ENCODE measurements at regions not wholly inside any gene's neighbourhood (a gene's known extent, or its start where the extent isn't known, plus 50 kb on each side); places are given as distances from the start of the nearest gene placed in this dataset.

GRCh38 chr9:10957878-10958277, 345.1 kb upstream of the PTPRD start:
- no peaks in the 10 kb centered on the region for H3K36me3 ChIP-seq
- no peaks in the 10 kb centered on the region for H3K27me3 ChIP-seq
- H3K4me1 ChIP-seq = no peaks in the 10 kb centered on the region
- peaks cover 0 to 6% (median 0%) of the 10 kb centered on the region in 3 donors for H3K9me3 ChIP-seq
- no peak for ATAC-seq
- no peak overlapping the region for H3K27ac ChIP-seq
- TF ChIP-seq CTCF (IDR thresholded peaks at IDR 0.05) (no peak), POLR2AphosphoS5 (IDR thresholded peaks at IDR 0.05) (no peak), EP300 (IDR thresholded peaks at IDR 0.05) (no peak), POLR2A (IDR thresholded peaks at IDR 0.05) (no peak)
- no peak overlapping the region for H3K4me3 ChIP-seq

- H3K4me3 ChIP-seq = no peak overlapping the region
- ATAC-seq = no peak
- no peak overlapping the region for H3K27ac ChIP-seq
- no peaks in the 10 kb centered on the region for H3K27me3 ChIP-seq
- H3K9me3 ChIP-seq = peaks cover 0 to 6% (median 0%) of the 10 kb centered on the region in 3 donors
- TF ChIP-seq POLR2A (IDR thresholded peaks at IDR 0.05) = no peak
- TF ChIP-seq EP300 (IDR thresholded peaks at IDR 0.05) = no peak
- TF ChIP-seq CTCF (IDR thresholded peaks at IDR 0.05) = no peak
- no peak for TF ChIP-seq POLR2AphosphoS5 (IDR thresholded peaks at IDR 0.05)
- WGBS, 2 donors (ENCODE audit: low coverage in 1 of 2) = 88 to 93% methylated on average over 4 of the region's 4 CpGs
- H3K36me3 ChIP-seq = no peaks in the 10 kb centered on the region
- H3K4me1 ChIP-seq = no peaks in the 10 kb centered on the region
Measured at GRCh38 chr9:10961883-10962282, 349.1 kb upstream of the PTPRD start.

- Histone ChIP-seq H3K36me3 (no peaks in the 10 kb centered on the region), H3K27me3 (no peaks in the 10 kb centered on the region), H3K9me3 (peaks cover 0 to 5% (median 0%) of the 10 kb centered on the region in 3 donors), H3K4me3 (no peak overlapping the region), H3K27ac (no peak overlapping the region), H3K4me1 (no peaks in the 10 kb centered on the region)
- no peak for ATAC-seq
- no peak for TF ChIP-seq POLR2A (IDR thresholded peaks at IDR 0.05)
- no peak for TF ChIP-seq CTCF (IDR thresholded peaks at IDR 0.05)
- TF ChIP-seq EP300 (IDR thresholded peaks at IDR 0.05) = no peak
- 88 to 100% methylated on average over 1 of the region's 1 CpG for WGBS, 2 donors (ENCODE audit: low coverage in 1 of 2)
Measured at GRCh38 chr9:10983251-10983650, 370.4 kb upstream of the PTPRD start.

- WGBS, 2 donors (ENCODE audit: low coverage in 1 of 2) = 87 to 88% methylated on average over 3 to 4 of the region's 4 CpGs
- no peaks in the 10 kb centered on the region for H3K36me3 ChIP-seq
- TF ChIP-seq POLR2AphosphoS5 (IDR thresholded peaks at IDR 0.05) = no peak
- TF ChIP-seq CTCF (IDR thresholded peaks at IDR 0.05) = no peak
- TF ChIP-seq POLR2A (IDR thresholded peaks at IDR 0.05) = no peak
- no peak for TF ChIP-seq EP300 (IDR thresholded peaks at IDR 0.05)
- no peak overlapping the region for H3K27ac ChIP-seq
- H3K4me3 ChIP-seq = no peak overlapping the region
- H3K9me3 ChIP-seq = no peaks in the 10 kb centered on the region
- H3K27me3 ChIP-seq = no peaks in the 10 kb centered on the region
- no peak for ATAC-seq
- no peaks in the 10 kb centered on the region for H3K4me1 ChIP-seq
Measured at GRCh38 chr9:10999646-11000045, 386.8 kb upstream of the PTPRD start.

GRCh38 chr9:11001546-11001945, 388.7 kb upstream of the PTPRD start:
- H3K4me1 ChIP-seq = no peaks in the 10 kb centered on the region
- no peaks in the 10 kb centered on the region for H3K36me3 ChIP-seq
- H3K9me3 ChIP-seq = no peaks in the 10 kb centered on the region

More at GRCh38 chr9:11001546-11001945, 388.7 kb upstream of the PTPRD start:
- no peak overlapping the region for H3K4me3 ChIP-seq
- H3K27me3 ChIP-seq = no peaks in the 10 kb centered on the region
- H3K27ac ChIP-seq = no peak overlapping the region
- no peak for ATAC-seq
- TF ChIP-seq POLR2AphosphoS5 (IDR thresholded peaks at IDR 0.05) = no peak
- TF ChIP-seq POLR2A (IDR thresholded peaks at IDR 0.05) = no peak
- TF ChIP-seq EP300 (IDR thresholded peaks at IDR 0.05) = no peak
- no peak for TF ChIP-seq CTCF (IDR thresholded peaks at IDR 0.05)

Measured in gastroesophageal sphincter (tissue), 4 donors.